HCT116 (cell line): ENCODE measurements at regions not wholly inside any gene's neighbourhood (a gene's known extent, or its start where the extent isn't known, plus 50 kb on each side); places are given as distances from the start of the nearest gene placed in this dataset.

ENCODE experiments used
- ATAC-seq: fragments of 200-7000 bp; cut with Tn5 transposase; 2 replicates; pipeline ENCODE4 v1.9.1; 2020; ENCODE audit warnings: mild to moderate bottlenecking, moderate library complexity
- BruUV-seq: library from RNA; stranded (reverse); fragments of 400-500 nt; replicated peaks from 2 replicates; lab custom pipeline; 2021; lab: Mats Ljungman, UMichigan
- CTCF ChIA-PET: fragments of 300-600 bp; sonication (Branson Sonifier 250); formaldehyde crosslinking; loops from one replicate; lab custom pipeline; 2021; ENCODE audit warnings: antibody characterized with exemption; lab: Charles Lee
- POLR2A ChIA-PET: fragments of 300-600, 350-600 bp; sonication (Branson Sonifier 250); formaldehyde crosslinking; loops from one replicate; lab custom pipeline; 2021; ENCODE audit warnings: antibody characterized with exemption; lab: Charles Lee
- RAD21 ChIA-PET, 2 experiments: fragments of 300-600 bp; sonication (Branson Sonifier 250); formaldehyde crosslinking; loops; one replicate each; lab custom pipeline; 2023; ENCODE audit warnings: low total read pairs in 2 of 2; ENCODE audit not compliant: uncharacterized antibody in 2 of 2, unreplicated experiment in 2 of 2, low non-redundant PET in 1 of 2; lab: Charles Lee
- DNase-seq: peaks from one replicate; pipeline ENCODE4 v3.0.0-alpha.2; 2010; ENCODE audit warnings: low read depth, low spot score
- H2AFZ ChIP-seq: fragments of 200-600 bp; shearing (Covaris generic), sonication (generic); 2 replicates; pipeline ENCODE4 v1.6.1; 2017; ENCODE audit warnings: low read depth, mixed run types, mixed read lengths, antibody characterized with exemption, low read length; ENCODE audit not compliant: poor library complexity, severe bottlenecking
- H3K27ac ChIP-seq: 2 replicates; pipeline ENCODE4 v1.5.1; 2012; ENCODE audit warnings: low read depth, low read length
- H3K27me3 ChIP-seq: fragments of 200-600 bp; sonication (generic); 2 replicates; pipeline ENCODE4 v1.6.1; 2016; ENCODE audit warnings: mixed run types, low read length, mixed read lengths; ENCODE audit not compliant: insufficient read depth
- H3K36me3 ChIP-seq, 2 experiments: fragments of 200-500 bp in 1 of 2; fragments of 200-600 bp in 1 of 2; sonication (Bioruptor generic) in 1 of 2; sonication (generic) in 1 of 2; 2 replicates each; pipeline versions ENCODE4 v1.5.1 to v1.6.1; 2014 to 2016; ENCODE audit warnings: low read length in 2 of 2, inconsistent platforms in 1 of 2, mixed read lengths in 1 of 2, mixed run types in 1 of 2; ENCODE audit not compliant: insufficient read depth in 2 of 2, control insufficient read depth in 1 of 2
- H3K4me1 ChIP-seq, 2 experiments: fragments of 200-600 bp in 1 of 2; sonication (generic) in 1 of 2; 2 replicates each; pipeline versions ENCODE4 v1.5.1 to v1.6.1; 2012 to 2017; ENCODE audit warnings: low read length in 2 of 2, inconsistent platforms in 1 of 2, mild to moderate bottlenecking in 1 of 2, mixed read lengths in 1 of 2, mixed run types in 1 of 2, moderate library complexity in 1 of 2; ENCODE audit not compliant: insufficient read depth in 2 of 2, control insufficient read depth in 1 of 2
- H3K4me2 ChIP-seq: fragments of 200-600 bp; sonication (generic); 2 replicates; pipeline ENCODE4 v1.6.1; 2017; ENCODE audit warnings: mixed run types, low read length, mixed read lengths
- H3K4me3 ChIP-seq, 2 experiments: fragments of 200-600 bp in 1 of 2; sonication (generic) in 1 of 2; replicated peaks in 1 of 2; 2 replicates each; pipeline ENCODE4 v1.5.1; 2011 to 2016; ENCODE audit warnings: low read length in 2 of 2, control low read depth in 1 of 2, low read depth in 1 of 2, mild to moderate bottlenecking in 1 of 2, mixed read lengths in 1 of 2, mixed run types in 1 of 2
- H3K79me2 ChIP-seq: fragments of 200-600 bp; sonication (generic); 2 replicates; pipeline ENCODE4 v1.6.1; 2017; ENCODE audit warnings: mild to moderate bottlenecking, mixed run types, low read length, moderate library complexity, mixed read lengths; ENCODE audit not compliant: insufficient read depth
- H3K9ac ChIP-seq: fragments of 200-600 bp; sonication (generic); 2 replicates; pipeline ENCODE4 v1.6.1; 2016; ENCODE audit warnings: low read length, mixed read lengths
- H3K9me2 ChIP-seq: fragments of 200-600 bp; sonication (generic), shearing (Covaris generic); 2 replicates; pipeline ENCODE4 v1.6.1; 2017; ENCODE audit warnings: mixed run types, mild to moderate bottlenecking, moderate library complexity; ENCODE audit not compliant: insufficient read depth
- H3K9me3 ChIP-seq, 2 experiments: fragments of 200-500 bp in 1 of 2; fragments of 200-600 bp in 1 of 2; sonication (Bioruptor generic) in 1 of 2; sonication (generic) in 1 of 2; 2 replicates each; pipeline ENCODE4 v1.6.1; 2014 to 2017; ENCODE audit warnings: low read length in 2 of 2, mixed read lengths in 2 of 2, inconsistent platforms in 1 of 2, low read depth in 1 of 2, mild to moderate bottlenecking in 1 of 2, mixed run types in 1 of 2, moderate library complexity in 1 of 2; ENCODE audit not compliant: control insufficient read depth in 1 of 2, insufficient read depth in 1 of 2
- H4K20me1 ChIP-seq: fragments of 200-600 bp; sonication (generic), shearing (Covaris generic); 2 replicates; pipeline ENCODE4 v1.6.1; 2017; ENCODE audit warnings: mixed run types, mild to moderate bottlenecking, moderate library complexity; ENCODE audit not compliant: insufficient read depth
- CBX3 ChIP-seq: IDR thresholded peaks from 2 replicates; pipeline ENCODE4 v1.6.1; 2012; ENCODE audit warnings: low read depth
- FOSL1 ChIP-seq: IDR thresholded peaks from 2 replicates; pipeline ENCODE4 v1.6.1; 2012; ENCODE audit warnings: low read depth
- POLR2AphosphoS5 ChIP-seq: IDR thresholded peaks from 2 replicates; pipeline ENCODE4 v1.6.1; 2011; ENCODE audit warnings: mild to moderate bottlenecking, low read depth, low read length, moderate library complexity
- SRF ChIP-seq: IDR thresholded peaks from 2 replicates; pipeline ENCODE4 v1.6.1; 2012; ENCODE audit warnings: low read depth
- TCF7L2 ChIP-seq: IDR thresholded peaks from 2 replicates; pipeline ENCODE4 v1.7.0; 2011; ENCODE audit warnings: borderline replicate concordance, inconsistent platforms; ENCODE audit not compliant: insufficient read depth, insufficient read length; ENCODE audit errors: extremely low read depth
- ZFX ChIP-seq: fragments of 450-650 bp; IDR thresholded peaks from 2 replicates; pipeline ENCODE4 v1.6.1; 2017
- intact Hi-C: fragments of 100-400 bp; cut with micrococcal nuclease; formaldehyde crosslinking; loops from 2 replicates; pipeline ENCODE4 v1.10.0; 2022
- TF ChIP-seq, protein P1 (sequence below): IDR thresholded peaks from 2 replicates; pipeline ENCODE4 v1.6.1; 2012; ENCODE audit warnings: low read depth
- TF ChIP-seq, protein P2 (sequence below): IDR thresholded peaks from 2 replicates; pipeline ENCODE4 v1.6.1; 2012

DNA sequence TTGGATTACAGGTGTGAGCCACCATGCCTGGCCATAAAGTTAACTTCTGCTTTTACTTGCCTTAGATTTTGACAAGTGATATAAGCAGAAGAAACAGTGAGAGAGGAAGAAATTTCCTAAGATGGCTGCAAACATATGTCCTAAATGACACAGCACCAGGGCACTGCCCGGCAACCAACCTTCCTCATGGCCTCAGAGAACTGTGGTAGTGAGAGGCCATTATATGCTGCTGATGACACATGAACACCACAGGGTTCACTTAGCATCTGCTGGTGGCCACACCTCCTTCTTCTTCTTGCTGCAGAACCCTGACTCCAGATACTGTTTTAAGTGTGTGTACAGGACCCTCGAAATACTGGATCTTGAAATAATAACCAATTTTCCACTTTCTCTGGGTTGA lies 88.2 kb downstream of the KCTD12 start:
- no peak overlapping the region for H3K9ac ChIP-seq
- RAD21 ChIA-PET: no interaction called here
- no peak for ATAC-seq
- no peaks in the 10 kb centered on the region for H3K9me3 ChIP-seq
- no peak overlapping the region for H3K27ac ChIP-seq
- no peak overlapping the region for H2AFZ ChIP-seq
- 0 out of 2 replicates have a peak, but pooled peaks cover 5% of the 10 kb centered on the region for H3K27me3 ChIP-seq
- no peaks in the 10 kb centered on the region for H3K36me3 ChIP-seq
- no peak overlapping the region for H3K4me3 ChIP-seq
- intact Hi-C loops: no loop called here
- no peaks in the 10 kb centered on the region for H3K79me2 ChIP-seq
- TF ChIP-seq FOSL1 (no peak), CBX3 (no peak), TCF7L2 (no peak)
- TF ChIP-seq, all 23 proteins: peak for 0
- BruUV-seq: no TSS peak
- DNase-seq: no peak
- Histone ChIP-seq H3K4me2 (no peak overlapping the region), H3K9me2 (no peaks in the 10 kb centered on the region), H3K4me1 (no peaks in the 10 kb centered on the region), H4K20me1 (no peaks in the 10 kb centered on the region)
- POLR2A ChIA-PET: no interaction called here
- CTCF ChIA-PET: no interaction called here

DNA sequence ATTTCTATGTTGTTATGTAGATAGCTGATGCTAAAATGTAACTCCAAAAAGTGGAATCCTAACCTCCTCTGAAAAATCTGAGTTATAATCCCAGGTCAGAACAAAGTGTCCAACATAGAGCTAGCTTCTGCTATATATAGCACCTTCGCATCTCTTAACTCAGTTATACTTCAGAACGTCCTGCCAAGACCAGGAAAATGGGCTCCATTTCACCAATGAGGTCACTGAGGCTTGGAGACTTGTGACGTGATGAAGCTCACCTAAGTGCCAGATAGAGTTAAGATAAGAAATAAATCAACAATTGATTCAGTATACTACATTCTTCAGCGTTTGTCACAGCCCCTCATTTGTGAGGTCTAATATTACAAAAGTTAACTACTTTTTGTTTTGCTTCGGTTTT lies 88.8 kb downstream of the KCTD12 start:
- Histone ChIP-seq H3K4me3 (no peak overlapping the region), H2AFZ (no peak overlapping the region), H3K27ac (no peak overlapping the region), H3K4me2 (no peak overlapping the region), H3K9me2 (no peaks in the 10 kb centered on the region), H4K20me1 (no peaks in the 10 kb centered on the region), H3K4me1 (no peaks in the 10 kb centered on the region), H3K9me3 (no peaks in the 10 kb centered on the region), H3K36me3 (no peaks in the 10 kb centered on the region), H3K79me2 (no peaks in the 10 kb centered on the region), H3K27me3 (0 out of 2 replicates have a peak, but pooled peaks cover 5% of the 10 kb centered on the region), H3K9ac (no peak overlapping the region)
- intact Hi-C loops: no loop called here
- ChIA-PET RAD21 (no interaction called here), POLR2A (no interaction called here), CTCF (no interaction called here)
- DNase-seq (no peak), ATAC-seq (no peak)
- BruUV-seq: no TSS peak
- TF ChIP-seq SRF (no peak), ZFX (no peak), POLR2AphosphoS5 (no peak)
- TF ChIP-seq, protein P1, sequence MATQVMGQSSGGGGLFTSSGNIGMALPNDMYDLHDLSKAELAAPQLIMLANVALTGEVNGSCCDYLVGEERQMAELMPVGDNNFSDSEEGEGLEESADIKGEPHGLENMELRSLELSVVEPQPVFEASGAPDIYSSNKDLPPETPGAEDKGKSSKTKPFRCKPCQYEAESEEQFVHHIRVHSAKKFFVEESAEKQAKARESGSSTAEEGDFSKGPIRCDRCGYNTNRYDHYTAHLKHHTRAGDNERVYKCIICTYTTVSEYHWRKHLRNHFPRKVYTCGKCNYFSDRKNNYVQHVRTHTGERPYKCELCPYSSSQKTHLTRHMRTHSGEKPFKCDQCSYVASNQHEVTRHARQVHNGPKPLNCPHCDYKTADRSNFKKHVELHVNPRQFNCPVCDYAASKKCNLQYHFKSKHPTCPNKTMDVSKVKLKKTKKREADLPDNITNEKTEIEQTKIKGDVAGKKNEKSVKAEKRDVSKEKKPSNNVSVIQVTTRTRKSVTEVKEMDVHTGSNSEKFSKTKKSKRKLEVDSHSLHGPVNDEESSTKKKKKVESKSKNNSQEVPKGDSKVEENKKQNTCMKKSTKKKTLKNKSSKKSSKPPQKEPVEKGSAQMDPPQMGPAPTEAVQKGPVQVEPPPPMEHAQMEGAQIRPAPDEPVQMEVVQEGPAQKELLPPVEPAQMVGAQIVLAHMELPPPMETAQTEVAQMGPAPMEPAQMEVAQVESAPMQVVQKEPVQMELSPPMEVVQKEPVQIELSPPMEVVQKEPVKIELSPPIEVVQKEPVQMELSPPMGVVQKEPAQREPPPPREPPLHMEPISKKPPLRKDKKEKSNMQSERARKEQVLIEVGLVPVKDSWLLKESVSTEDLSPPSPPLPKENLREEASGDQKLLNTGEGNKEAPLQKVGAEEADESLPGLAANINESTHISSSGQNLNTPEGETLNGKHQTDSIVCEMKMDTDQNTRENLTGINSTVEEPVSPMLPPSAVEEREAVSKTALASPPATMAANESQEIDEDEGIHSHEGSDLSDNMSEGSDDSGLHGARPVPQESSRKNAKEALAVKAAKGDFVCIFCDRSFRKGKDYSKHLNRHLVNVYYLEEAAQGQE: no peak
- TF ChIP-seq, protein P2, sequence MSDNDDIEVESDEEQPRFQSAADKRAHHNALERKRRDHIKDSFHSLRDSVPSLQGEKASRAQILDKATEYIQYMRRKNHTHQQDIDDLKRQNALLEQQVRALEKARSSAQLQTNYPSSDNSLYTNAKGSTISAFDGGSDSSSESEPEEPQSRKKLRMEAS: no peak
- TF ChIP-seq, all 23 proteins: peak for 0
